ENCODE measurements at regions not wholly inside any gene's neighbourhood (a gene's known extent, or its start where the extent isn't known, plus 50 kb on each side); places are given as distances from the start of the nearest gene placed in this dataset.

- TF ChIP-seq CTCF (conservative IDR thresholded peaks at IDR 0.05; ENCODE audit: low read depth in 2 of 2), result no peak
- TF ChIP-seq POLR2AphosphoS5 (IDR thresholded peaks at IDR 0.05; ENCODE audit: low read depth), result no peak
- TF ChIP-seq CREB1 (CRISPR knock-in tag; IDR thresholded peaks at IDR 0.05; ENCODE audit: low read depth), result no peak
- no peak for TF ChIP-seq JUNB (IDR thresholded peaks at IDR 0.05; ENCODE audit: unreplicated experiment)
Observed at GRCh38 chr3:72350761-72351505, 497.3 kb downstream of the SHQ1 start.
